NCI-H128 (cell line): ENCODE measurements at regions not wholly inside any gene's neighbourhood (a gene's known extent, or its start where the extent isn't known, plus 50 kb on each side); places are given as distances from the start of the nearest gene placed in this dataset.
"Not testable (repeated sequence)": the region's sequence is repeated elsewhere in the genome, so short reads cannot be mapped to it uniquely, and the experiment has no call there.

ENCODE experiments used
- DNase-seq: peaks from one replicate; lab custom pipeline; 2025; ENCODE audit not compliant: unreplicated experiment; lab: John Stamatoyannopoulos, UW

GRCh38 chr17:63019138-63019873 is 53.3 kb downstream of the TANC2 start:
- no peak for DNase-seq

GRCh38 chr17:63022567-63022966 is 56.5 kb downstream of the TANC2 start:
- no peak for DNase-seq

- no peak for DNase-seq
These were observed 57.0 kb downstream of the TANC2 start for GRCh38 chr17:63023049-63023448.

- DNase-seq: no peak
These were observed 58.2 kb downstream of the TANC2 start for GRCh38 chr17:63024201-63024600.

GRCh38 chr17:63024716-63025115 is 58.7 kb downstream of the TANC2 start:
- DNase-seq: no peak

GRCh38 chr17:63025637-63026036 is 59.6 kb downstream of the TANC2 start:
- not testable (repeated sequence) for DNase-seq

GRCh38 chr17:63029541-63029940 is 63.5 kb downstream of the TANC2 start:
- no peak for DNase-seq

- no peak for DNase-seq
These were observed 66.1 kb downstream of the TANC2 start for GRCh38 chr17:63032142-63032541.

GRCh38 chr17:63033142-63033541 is 67.1 kb downstream of the TANC2 start:
- no peak for DNase-seq

GRCh38 chr17:63035271-63035670 is 69.2 kb downstream of the TANC2 start:
- DNase-seq: no peak

GRCh38 chr17:63035695-63036094 is 69.7 kb downstream of the TANC2 start:
- DNase-seq: no peak

GRCh38 chr17:63039342-63039741 is 73.3 kb downstream of the TANC2 start:
- DNase-seq: no peak

GRCh38 chr17:63039899-63040602 is 74.0 kb downstream of the TANC2 start:
- no peak for DNase-seq

GRCh38 chr17:63040816-63041215 is 74.8 kb downstream of the TANC2 start:
- no peak for DNase-seq

- DNase-seq: no peak
These were observed 75.2 kb downstream of the TANC2 start for GRCh38 chr17:63041251-63041650.

GRCh38 chr17:63041722-63042121 is 75.7 kb downstream of the TANC2 start:
- DNase-seq: no peak

- no peak for DNase-seq
These were observed 76.3 kb downstream of the TANC2 start for GRCh38 chr17:63042256-63042812.

GRCh38 chr17:63057560-63057959 is 91.5 kb downstream of the TANC2 start:
- not testable (repeated sequence) for DNase-seq

- no peak for DNase-seq
These were observed 100.3 kb downstream of the TANC2 start for GRCh38 chr17:63066158-63066813.

GRCh38 chr17:63069245-63069644 is 103.2 kb downstream of the TANC2 start:
- no peak for DNase-seq

GRCh38 chr17:63070031-63070430 is 104.0 kb downstream of the TANC2 start:
- no peak for DNase-seq

GRCh38 chr17:63071797-63072196 is 105.8 kb downstream of the TANC2 start:
- DNase-seq: no peak
